Keratinocyte (primary cell): ENCODE measurements at regions not wholly inside any gene's neighbourhood (a gene's known extent, or its start where the extent isn't known, plus 50 kb on each side); places are given as distances from the start of the nearest gene placed in this dataset.

ENCODE experiments used
- DNase-seq: peaks from one replicate; pipeline ENCODE4 v3.0.0-alpha.2; 2011; ENCODE audit warnings: low read depth, missing footprints, low spot score
- FAIRE-seq: peaks from 2 replicates; lab custom pipeline; 2011; peaks lifted over from hg19 to GRCh38; lab: Jason Lieb, UNC
- H2AFZ ChIP-seq: 2 replicates; pipeline ENCODE4 v1.6.0; 2012; ENCODE audit warnings: low read length, control low read depth, inconsistent platforms; ENCODE audit not compliant: control insufficient read depth
- H3K27ac ChIP-seq: 2 replicates; pipeline ENCODE4 v1.5.1; 2011; ENCODE audit warnings: low read length; ENCODE audit not compliant: control insufficient read depth, insufficient read depth
- H3K27me3 ChIP-seq: 3 replicates; pipeline ENCODE4 v1.6.0; 2011; ENCODE audit warnings: low read length; ENCODE audit not compliant: control insufficient read depth, insufficient read depth; ENCODE audit errors: extremely low read depth
- H3K36me3 ChIP-seq, 2 experiments: 2 replicates in 1 of 2; 3 replicates in 1 of 2; pipeline ENCODE4 v1.5.1; 2011; ENCODE audit warnings: low read length in 2 of 2, mild to moderate bottlenecking in 1 of 2; ENCODE audit not compliant: control insufficient read depth in 2 of 2, insufficient read depth in 2 of 2; ENCODE audit errors: extremely low read depth in 1 of 2
- H3K4me1 ChIP-seq: 3 replicates; pipeline ENCODE4 v1.5.1; 2011; ENCODE audit warnings: low read length; ENCODE audit not compliant: control insufficient read depth, insufficient read depth; ENCODE audit errors: extremely low read depth
- H3K4me2 ChIP-seq: 3 replicates; pipeline ENCODE4 v1.6.0; 2011; ENCODE audit warnings: low read depth, low read length; ENCODE audit not compliant: control insufficient read depth, insufficient read depth; ENCODE audit errors: extremely low read depth
- H3K4me3 ChIP-seq, 3 experiments: fragments of 200-600 bp in 1 of 3; sonication (generic) in 1 of 3; 2 replicates in 2 of 3; 3 replicates in 1 of 3; pipeline ENCODE4 v1.5.1; 2011 to 2016; ENCODE audit warnings: low read length in 3 of 3, mild to moderate bottlenecking in 3 of 3, control low read depth in 2 of 3, inconsistent platforms in 1 of 3, low read depth in 1 of 3, mixed read lengths in 1 of 3, mixed run types in 1 of 3, moderate library complexity in 1 of 3; ENCODE audit not compliant: control insufficient read depth in 2 of 3, insufficient read depth in 2 of 3; ENCODE audit errors: extremely low read depth in 1 of 3
- H3K79me2 ChIP-seq: 2 replicates; pipeline ENCODE4 v1.6.0; 2012; ENCODE audit warnings: low read length; ENCODE audit not compliant: control insufficient read depth, insufficient read depth
- H3K9ac ChIP-seq: 3 replicates; pipeline ENCODE4 v1.6.0; 2011; ENCODE audit warnings: low read length; ENCODE audit not compliant: control insufficient read depth, insufficient read depth; ENCODE audit errors: extremely low read depth
- H3K9me1 ChIP-seq: 3 replicates; pipeline ENCODE4 v1.6.0; 2011; ENCODE audit warnings: low read length; ENCODE audit not compliant: control insufficient read depth, insufficient read depth; ENCODE audit errors: extremely low read depth
- H3K9me3 ChIP-seq: 2 replicates; pipeline ENCODE4 v1.5.1; 2012; ENCODE audit warnings: low read depth, low read length; ENCODE audit not compliant: control insufficient read depth
- H4K20me1 ChIP-seq: 3 replicates; pipeline ENCODE4 v1.6.0; 2011; ENCODE audit warnings: low read length; ENCODE audit not compliant: control insufficient read depth, insufficient read depth; ENCODE audit errors: extremely low read depth
- CTCF ChIP-seq, 3 experiments: IDR thresholded peaks in 1 of 3; conservative IDR thresholded peaks in 1 of 3; optimal IDR thresholded peaks in 1 of 3; 2 replicates in 2 of 3; 3 replicates in 1 of 3; pipeline versions ENCODE3 to v1.5.1; 2011; ENCODE audit warnings: low read length in 3 of 3, mild to moderate bottlenecking in 3 of 3, moderate library complexity in 2 of 3, control low read depth in 1 of 3, inconsistent platforms in 1 of 3; ENCODE audit not compliant: insufficient read depth in 2 of 3; ENCODE audit errors: extremely low read depth in 1 of 3
- EZH2 ChIP-seq: IDR thresholded peaks from one replicate; pipeline ENCODE4 v1.6.1; 2012; ENCODE audit warnings: inconsistent platforms, mild to moderate bottlenecking, low read length, moderate library complexity
- dilution Hi-C: fragments of 300-500 bp; cut with MboI; formaldehyde crosslinking; loops from one replicate; pipeline ENCODE4 v1.7.0; 2020; ENCODE audit warnings: low sequenced_read_pairs; ENCODE audit not compliant: extremely low pct_ligation_motif_present

DNA sequence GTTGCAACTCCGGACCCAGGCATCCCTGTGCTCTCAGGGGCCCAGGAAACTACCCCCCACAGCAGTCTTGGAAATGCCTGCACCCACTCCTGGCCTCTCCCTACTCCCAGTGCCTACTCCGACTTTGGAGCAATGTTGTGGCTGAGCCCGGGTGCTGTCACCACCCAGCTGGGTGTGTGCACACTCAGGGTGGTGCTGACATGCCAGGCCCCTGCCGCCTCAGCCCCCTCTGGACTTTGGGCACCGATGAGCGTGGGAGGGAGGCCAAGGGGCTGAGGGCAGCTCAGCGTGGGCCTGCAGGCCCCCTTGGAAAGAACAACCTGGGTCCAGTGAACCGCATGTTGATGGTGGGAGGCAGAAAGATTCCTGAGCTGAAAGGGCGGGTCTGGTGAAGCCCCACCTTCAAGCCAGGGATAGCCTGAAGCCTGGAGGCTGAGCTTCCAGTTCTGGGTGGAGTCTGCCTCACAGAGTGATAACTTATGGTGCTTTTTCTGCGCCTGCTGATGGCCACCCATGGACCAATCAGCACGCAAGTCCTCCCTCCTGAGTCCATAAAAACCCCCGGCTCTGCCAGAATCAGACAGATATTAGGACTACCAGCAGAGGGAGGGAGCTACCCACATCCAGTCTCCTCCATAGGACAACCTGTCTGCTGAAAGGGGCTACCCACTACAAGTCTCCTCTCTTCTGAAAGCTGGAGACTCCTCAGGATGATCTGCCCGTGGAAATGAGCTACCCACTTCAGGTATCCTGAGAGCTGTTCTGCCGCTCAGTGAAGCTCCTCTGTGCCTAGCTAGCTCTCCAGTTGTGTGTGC, 380.4 kb upstream of the SORCS1 start:
- peaks cover 18% of the 10 kb centered on the region for H3K4me1 ChIP-seq
- no peaks in the 10 kb centered on the region for H3K27me3 ChIP-seq
- no peaks in the 10 kb centered on the region for H3K79me2 ChIP-seq
- H3K27ac ChIP-seq: peak overlapping the region; percentile 72
- peak overlapping the region; percentile 12 for H2AFZ ChIP-seq
- no peaks in the 10 kb centered on the region for H3K9me1 ChIP-seq
- no peaks in the 10 kb centered on the region for H3K9me3 ChIP-seq
- no peaks in the 10 kb centered on the region for H3K36me3 ChIP-seq
- dilution Hi-C loops: no loop called here
- no peak overlapping the region for H3K9ac ChIP-seq
- no peak for FAIRE-seq
- no peak for DNase-seq
- TF ChIP-seq CTCF (optimal IDR thresholded peaks at IDR 0.05 in 1 of 3, IDR thresholded peaks at IDR 0.05 in 1 of 3, conservative IDR thresholded peaks at IDR 0.05 in 1 of 3; ENCODE audit: extremely low read depth in 1 of 3, insufficient read depth in 2 of 3, low read length in 3 of 3) (peak in 1 of 3 experiments; percentile 2), EZH2 (no peak)
- no peaks in the 10 kb centered on the region for H4K20me1 ChIP-seq
- H3K4me2 ChIP-seq: no peak overlapping the region
- H3K4me3 ChIP-seq: no peak overlapping the region

- Histone ChIP-seq H3K4me2 (no peak overlapping the region), H3K9ac (no peak overlapping the region), H3K79me2 (no peaks in the 10 kb centered on the region), H3K27me3 (no peaks in the 10 kb centered on the region), H3K27ac (no peak overlapping the region), H3K36me3 (no peaks in the 10 kb centered on the region), H3K9me3 (no peaks in the 10 kb centered on the region), H3K4me3 (no peak overlapping the region), H3K9me1 (no peaks in the 10 kb centered on the region), H4K20me1 (no peaks in the 10 kb centered on the region), H3K4me1 (peaks cover 18% of the 10 kb centered on the region), H2AFZ (no peak overlapping the region)
- DNase-seq (no peak), FAIRE-seq (no peak)
- TF ChIP-seq CTCF (optimal IDR thresholded peaks at IDR 0.05 in 1 of 3, IDR thresholded peaks at IDR 0.05 in 1 of 3, conservative IDR thresholded peaks at IDR 0.05 in 1 of 3; ENCODE audit: extremely low read depth in 1 of 3, insufficient read depth in 2 of 3, low read length in 3 of 3) (no peak), EZH2 (no peak)
- dilution Hi-C loops: no loop called here
Measured at GRCh38 chr10:107542607-107543006, 378.1 kb upstream of the SORCS1 start.
